RWPE2 (cell line): ENCODE measurements at regions not wholly inside any gene's neighbourhood (a gene's known extent, or its start where the extent isn't known, plus 50 kb on each side); places are given as distances from the start of the nearest gene placed in this dataset.

Experiments
- ATAC-seq: fragments of 200-7000 bp; cut with Tn5 transposase; 3 replicates; pipeline ENCODE4 v1.9.1; 2021; ENCODE audit warnings: low read depth
- DNase-seq: peaks from one replicate; pipeline ENCODE4 v3.0.0-alpha.2; 2020; ENCODE audit warnings: low spot score
- H3K27ac ChIP-seq: fragments of 450-650 bp; 2 replicates; pipeline ENCODE4 v1.5.1; 2017; ENCODE audit warnings: mild to moderate bottlenecking; ENCODE audit not compliant: poor library complexity, severe bottlenecking
- H3K27me3 ChIP-seq: fragments of 250-450 bp; sonication (Bioruptor Pico); 2 replicates; pipeline ENCODE4 v1.5.1; 2021; ENCODE audit warnings: mild to moderate bottlenecking, moderate library complexity; ENCODE audit not compliant: insufficient read depth, poor library complexity, severe bottlenecking
- H3K36me3 ChIP-seq: fragments of 250-450 bp; sonication (Bioruptor Pico); 2 replicates; pipeline ENCODE4 v1.5.1; 2020; ENCODE audit warnings: low read depth, mild to moderate bottlenecking, moderate library complexity
- H3K4me1 ChIP-seq: fragments of 250-450 bp; sonication (Bioruptor Pico); 2 replicates; pipeline ENCODE4 v1.5.1; 2021; ENCODE audit warnings: mild to moderate bottlenecking, moderate library complexity; ENCODE audit not compliant: insufficient read depth, poor library complexity, severe bottlenecking
- H3K4me3 ChIP-seq: fragments of 250-450 bp; sonication (Bioruptor Pico); 2 replicates; pipeline ENCODE4 v1.5.1; 2021; ENCODE audit warnings: mild to moderate bottlenecking, moderate library complexity; ENCODE audit not compliant: severe bottlenecking
- H3K9me3 ChIP-seq: fragments of 250-450 bp; sonication (Bioruptor Pico); 2 replicates; pipeline ENCODE4 v1.5.1; 2021; ENCODE audit warnings: mild to moderate bottlenecking, moderate library complexity; ENCODE audit not compliant: severe bottlenecking
- CTCF ChIP-seq: fragments of 450-650 bp; IDR thresholded peaks from one replicate; pipeline ENCODE4 v1.5.1; 2017; ENCODE audit warnings: mild to moderate bottlenecking, moderate library complexity; ENCODE audit not compliant: poor library complexity, severe bottlenecking

- Histone ChIP-seq H3K4me1 (no peaks in the 10 kb centered on the region), H3K4me3 (no peak overlapping the region), H3K27me3 (no peaks in the 10 kb centered on the region), H3K36me3 (no peaks in the 10 kb centered on the region), H3K9me3 (no peaks in the 10 kb centered on the region), H3K27ac (no peak overlapping the region)
- DNase-seq (no peak), ATAC-seq (no peak)
- no peak for TF ChIP-seq CTCF
These were observed 269.0 kb upstream of the COL3A1 start for GRCh38 chr2:188705191-188705590.

GRCh38 chr2:188713961-188714360 lies 260.2 kb upstream of the COL3A1 start:
- no peaks in the 10 kb centered on the region for H3K4me1 ChIP-seq
- ATAC-seq (no peak), DNase-seq (no peak)
- H3K36me3 ChIP-seq = no peaks in the 10 kb centered on the region
- H3K4me3 ChIP-seq = no peak overlapping the region
- no peak overlapping the region for H3K27ac ChIP-seq
- H3K27me3 ChIP-seq = no peaks in the 10 kb centered on the region
- TF ChIP-seq CTCF = no peak
- no peaks in the 10 kb centered on the region for H3K9me3 ChIP-seq

GRCh38 chr2:188720811-188721605 lies 253.2 kb upstream of the COL3A1 start:
- H3K36me3 ChIP-seq = no peaks in the 10 kb centered on the region
- TF ChIP-seq CTCF = no peak
- DNase-seq (no peak), ATAC-seq (no peak)
- no peaks in the 10 kb centered on the region for H3K27me3 ChIP-seq
- H3K9me3 ChIP-seq = no peaks in the 10 kb centered on the region
- no peaks in the 10 kb centered on the region for H3K4me1 ChIP-seq
- no peak overlapping the region for H3K27ac ChIP-seq
- H3K4me3 ChIP-seq = no peak overlapping the region

GRCh38 chr2:188721784-188722183 lies 252.4 kb upstream of the COL3A1 start:
- Histone ChIP-seq H3K36me3 (no peaks in the 10 kb centered on the region), H3K27ac (no peak overlapping the region), H3K27me3 (no peaks in the 10 kb centered on the region), H3K4me3 (no peak overlapping the region), H3K9me3 (no peaks in the 10 kb centered on the region), H3K4me1 (no peaks in the 10 kb centered on the region)
- TF ChIP-seq CTCF = no peak
- ATAC-seq (no peak), DNase-seq (no peak)

- H3K4me1 ChIP-seq = peaks cover 6% of the 10 kb centered on the region
- ATAC-seq (no peak), DNase-seq (no peak)
- H3K27me3 ChIP-seq = no peaks in the 10 kb centered on the region
- no peak overlapping the region for H3K27ac ChIP-seq
- no peak overlapping the region for H3K4me3 ChIP-seq
- no peak for TF ChIP-seq CTCF
- no peaks in the 10 kb centered on the region for H3K9me3 ChIP-seq
- H3K36me3 ChIP-seq = no peaks in the 10 kb centered on the region
These were observed 248.3 kb upstream of the COL3A1 start for GRCh38 chr2:188725746-188726360.
